Hepatocyte (in vitro differentiated cells): ENCODE measurements at regions not wholly inside any gene's neighbourhood (a gene's known extent, or its start where the extent isn't known, plus 50 kb on each side); places are given as distances from the start of the nearest gene placed in this dataset.

ENCODE experiments used
- DNase-seq: peaks from one replicate; pipeline ENCODE4 v3.0.0-alpha.2; 2016; ENCODE audit warnings: low spot score
- H2AFZ ChIP-seq: fragments of 200-600 bp; sonication (generic); 2 replicates; pipeline ENCODE4 v1.6.0; 2016; ENCODE audit warnings: antibody characterized with exemption, mild to moderate bottlenecking
- H3K27ac ChIP-seq: fragments of 200-600 bp; sonication (generic); 2 replicates; pipeline ENCODE4 v1.5.1; 2016; ENCODE audit warnings: mild to moderate bottlenecking
- H3K27me3 ChIP-seq: fragments of 200-600 bp; sonication (generic); 2 replicates; pipeline ENCODE4 v1.6.1; 2016
- H3K36me3 ChIP-seq: fragments of 200-600 bp; sonication (generic); replicated peaks from 2 replicates; pipeline ENCODE4 v1.5.1; 2016; ENCODE audit warnings: low read depth; ENCODE audit not compliant: insufficient read depth
- H3K4me1 ChIP-seq: fragments of 200-600 bp; sonication (generic); 2 replicates; pipeline ENCODE4 v1.5.1; 2016; ENCODE audit warnings: mild to moderate bottlenecking, moderate library complexity; ENCODE audit not compliant: insufficient read depth
- H3K4me2 ChIP-seq: fragments of 200-600 bp; sonication (generic); 2 replicates; pipeline ENCODE4 v1.6.0; 2016
- H3K4me3 ChIP-seq: fragments of 200-600 bp; sonication (generic); 2 replicates; pipeline ENCODE4 v1.5.1; 2016; ENCODE audit warnings: mild to moderate bottlenecking
- H3K79me2 ChIP-seq: fragments of 200-600 bp; sonication (generic); 2 replicates; pipeline ENCODE4 v1.6.0; 2017; ENCODE audit warnings: mild to moderate bottlenecking
- H3K9me2 ChIP-seq: fragments of 200-600 bp; sonication (generic); replicated peaks from 2 replicates; pipeline ENCODE4 v1.6.0; 2017; ENCODE audit warnings: mild to moderate bottlenecking; ENCODE audit not compliant: insufficient read depth
- H3K9me3 ChIP-seq: fragments of 200-600 bp; sonication (generic); 2 replicates; pipeline ENCODE4 v1.5.1; 2016; ENCODE audit warnings: low read depth, mild to moderate bottlenecking
- H4K20me1 ChIP-seq: fragments of 200-600 bp; sonication (generic); 2 replicates; pipeline ENCODE4 v1.6.0; 2016; ENCODE audit warnings: mild to moderate bottlenecking; ENCODE audit not compliant: insufficient read depth, poor library complexity, severe bottlenecking
- EZH2 ChIP-seq: fragments of 200-600 bp; sonication (generic); IDR thresholded peaks from 2 replicates; pipeline ENCODE4 v1.6.1; 2016; ENCODE audit warnings: antibody characterized with exemption, mild to moderate bottlenecking, borderline replicate concordance
- EZH2phosphoT487 ChIP-seq: fragments of 200-600 bp; sonication (generic); IDR thresholded peaks from one replicate; pipeline ENCODE4 v1.6.1; 2018; ENCODE audit warnings: antibody characterized with exemption, mild to moderate bottlenecking, low read depth, moderate library complexity; ENCODE audit not compliant: unreplicated experiment, severe bottlenecking
- WGBS: methylation state at CpG from one replicate; pipeline ENCODE4 v1.1.6; 2016; ENCODE audit warnings: low lambda C conversion rate; ENCODE audit errors: missing lambda C conversion rate; 5-methylcytosine and 5-hydroxymethylcytosine counted together
- TF ChIP-seq, protein P1 (sequence below): fragments of 200-600 bp; sonication (generic); IDR thresholded peaks from 2 replicates; pipeline ENCODE4 v1.5.1; 2016; ENCODE audit warnings: antibody characterized with exemption, mild to moderate bottlenecking; ENCODE audit not compliant: poor library complexity

DNA sequence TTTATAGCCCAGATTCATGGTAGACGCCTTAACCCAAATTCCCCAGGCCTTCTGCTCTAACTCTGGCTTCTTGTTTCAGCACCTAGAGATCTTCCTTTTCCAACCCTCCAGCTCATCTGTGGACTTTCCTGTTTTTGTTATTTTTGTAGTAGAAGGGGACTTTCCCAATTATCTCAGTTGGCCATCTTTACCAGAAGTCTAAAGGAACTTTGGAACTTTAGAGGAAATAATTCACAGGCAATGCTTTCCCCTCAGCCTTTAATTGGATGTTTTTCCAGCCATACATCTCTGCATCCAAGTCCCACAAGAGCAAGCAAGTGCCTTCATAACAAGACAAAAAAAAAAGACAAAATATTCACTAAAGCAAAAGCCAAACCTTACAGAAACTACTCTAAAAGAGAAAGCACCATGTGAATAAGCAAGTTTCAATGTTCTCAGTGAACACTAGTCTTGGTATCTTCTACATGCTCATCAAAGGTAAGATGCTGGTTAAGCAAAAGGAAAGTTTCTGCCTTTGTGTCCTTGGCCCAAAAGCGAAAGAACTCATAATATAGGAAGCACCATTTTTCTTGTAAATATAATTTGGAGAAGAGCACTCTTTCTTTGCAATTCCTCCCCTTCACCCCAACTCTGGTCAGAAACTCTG is 377.3 kb downstream of the SETD4 start:
- Histone ChIP-seq H3K36me3 (no peaks in the 10 kb centered on the region), H3K79me2 (no peaks in the 10 kb centered on the region), H3K27ac (no peak overlapping the region), H3K9me2 (no peaks in the 10 kb centered on the region), H3K9me3 (no peaks in the 10 kb centered on the region), H3K4me2 (no peak overlapping the region), H2AFZ (no peak overlapping the region), H4K20me1 (no peaks in the 10 kb centered on the region), H3K27me3 (no peaks in the 10 kb centered on the region), H3K4me1 (no peaks in the 10 kb centered on the region), H3K4me3 (no peak overlapping the region)
- DNase-seq, result no peak
- WGBS, result 100% methylated on average over 2 of the region's 2 CpGs
- TF ChIP-seq EZH2, result no peak
- no peak for TF ChIP-seq EZH2phosphoT487
- TF ChIP-seq, protein P1, sequence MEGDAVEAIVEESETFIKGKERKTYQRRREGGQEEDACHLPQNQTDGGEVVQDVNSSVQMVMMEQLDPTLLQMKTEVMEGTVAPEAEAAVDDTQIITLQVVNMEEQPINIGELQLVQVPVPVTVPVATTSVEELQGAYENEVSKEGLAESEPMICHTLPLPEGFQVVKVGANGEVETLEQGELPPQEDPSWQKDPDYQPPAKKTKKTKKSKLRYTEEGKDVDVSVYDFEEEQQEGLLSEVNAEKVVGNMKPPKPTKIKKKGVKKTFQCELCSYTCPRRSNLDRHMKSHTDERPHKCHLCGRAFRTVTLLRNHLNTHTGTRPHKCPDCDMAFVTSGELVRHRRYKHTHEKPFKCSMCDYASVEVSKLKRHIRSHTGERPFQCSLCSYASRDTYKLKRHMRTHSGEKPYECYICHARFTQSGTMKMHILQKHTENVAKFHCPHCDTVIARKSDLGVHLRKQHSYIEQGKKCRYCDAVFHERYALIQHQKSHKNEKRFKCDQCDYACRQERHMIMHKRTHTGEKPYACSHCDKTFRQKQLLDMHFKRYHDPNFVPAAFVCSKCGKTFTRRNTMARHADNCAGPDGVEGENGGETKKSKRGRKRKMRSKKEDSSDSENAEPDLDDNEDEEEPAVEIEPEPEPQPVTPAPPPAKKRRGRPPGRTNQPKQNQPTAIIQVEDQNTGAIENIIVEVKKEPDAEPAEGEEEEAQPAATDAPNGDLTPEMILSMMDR, result no peak

DNA sequence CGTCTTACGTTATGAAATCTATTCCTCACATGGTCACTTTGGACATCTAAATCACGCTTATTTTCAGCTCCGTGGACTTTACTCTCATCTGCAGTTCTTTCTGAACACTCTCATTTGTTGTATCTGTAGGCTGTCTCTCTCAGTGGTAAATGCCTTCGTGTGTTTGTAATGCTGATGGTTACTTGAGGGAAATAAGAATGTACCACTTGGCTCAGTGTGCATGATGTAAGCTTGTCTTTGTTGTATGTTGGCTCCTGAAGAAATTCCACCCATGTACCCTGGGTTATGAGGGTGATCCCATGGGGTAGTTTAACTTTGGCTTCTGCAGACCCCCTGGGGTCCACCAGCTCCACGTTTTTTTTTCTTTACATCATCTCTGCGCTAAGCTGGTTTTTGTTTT is 378.4 kb downstream of the SETD4 start:
- Histone ChIP-seq H3K4me2 (no peak overlapping the region), H3K4me3 (no peak overlapping the region), H2AFZ (no peak overlapping the region), H3K36me3 (no peaks in the 10 kb centered on the region), H4K20me1 (no peaks in the 10 kb centered on the region), H3K9me2 (no peaks in the 10 kb centered on the region), H3K79me2 (no peaks in the 10 kb centered on the region), H3K27me3 (no peaks in the 10 kb centered on the region), H3K9me3 (no peaks in the 10 kb centered on the region), H3K4me1 (no peaks in the 10 kb centered on the region), H3K27ac (no peak overlapping the region)
- TF ChIP-seq EZH2phosphoT487 (no peak), EZH2 (no peak)
- TF ChIP-seq, protein P1, result no peak
- no peak for DNase-seq
- 82% methylated on average over 7 of the region's 7 CpGs for WGBS

DNA sequence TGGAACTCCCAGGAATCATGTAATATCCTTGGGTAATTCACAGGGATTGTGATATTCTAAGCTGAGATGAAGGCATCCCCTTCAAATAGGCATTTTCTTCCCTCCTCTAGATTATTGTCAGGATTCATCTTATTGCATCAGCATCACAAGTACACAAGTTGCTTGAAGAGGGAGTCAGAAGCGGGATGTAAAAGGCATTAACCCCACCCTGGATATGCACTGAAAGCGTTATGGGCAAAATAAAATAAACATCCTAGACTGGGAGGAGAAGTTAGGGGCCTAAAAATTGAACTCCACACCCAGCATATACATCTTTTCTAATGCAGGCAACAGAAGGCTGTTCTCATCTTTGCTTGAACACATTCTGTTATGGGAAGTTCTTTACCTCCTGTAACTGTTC is 381.2 kb downstream of the SETD4 start:
- Histone ChIP-seq H3K4me1 (no peaks in the 10 kb centered on the region), H3K4me2 (no peak overlapping the region), H3K9me3 (no peaks in the 10 kb centered on the region), H3K27me3 (no peaks in the 10 kb centered on the region), H3K27ac (no peak overlapping the region), H3K79me2 (no peaks in the 10 kb centered on the region), H3K4me3 (no peak overlapping the region), H3K9me2 (no peaks in the 10 kb centered on the region), H4K20me1 (no peaks in the 10 kb centered on the region), H2AFZ (no peak overlapping the region), H3K36me3 (no peaks in the 10 kb centered on the region)
- no peak for DNase-seq
- TF ChIP-seq, protein P1, result no peak
- no peak for TF ChIP-seq EZH2phosphoT487
- WGBS, result 90% methylated on average over 2 of the region's 2 CpGs

DNA sequence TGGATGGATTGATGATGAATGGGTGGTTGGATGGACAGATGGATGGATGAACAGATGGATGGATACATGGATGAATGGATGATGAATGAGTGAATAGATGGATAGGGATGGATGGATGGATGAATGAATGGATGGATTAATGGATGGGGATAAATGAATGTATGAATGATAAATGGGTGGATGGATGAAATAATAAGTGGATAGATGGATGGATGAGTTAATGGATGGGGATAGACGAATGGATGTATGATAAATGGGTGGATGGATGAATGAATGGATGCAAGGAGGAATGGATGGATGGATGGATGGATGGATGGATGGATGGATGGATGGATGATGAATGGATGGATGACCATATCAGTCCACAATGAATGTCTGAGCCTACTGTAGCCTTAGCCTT is 381.9 kb downstream of the SETD4 start:
- Histone ChIP-seq H3K4me1 (no peaks in the 10 kb centered on the region), H2AFZ (no peak overlapping the region), H3K9me3 (no peaks in the 10 kb centered on the region), H3K36me3 (no peaks in the 10 kb centered on the region), H3K27ac (no peak overlapping the region), H3K27me3 (no peaks in the 10 kb centered on the region), H4K20me1 (no peaks in the 10 kb centered on the region), H3K79me2 (no peaks in the 10 kb centered on the region), H3K4me2 (no peak overlapping the region), H3K9me2 (no peaks in the 10 kb centered on the region), H3K4me3 (no peak overlapping the region)
- 80% methylated on average over 1 of the region's 1 CpG for WGBS
- DNase-seq, result no peak
- TF ChIP-seq EZH2 (no peak), EZH2phosphoT487 (no peak)
- TF ChIP-seq, protein P1, result no peak
